Transverse colon (tissue), 4 donors: ENCODE measurements at regions not wholly inside any gene's neighbourhood (a gene's known extent, or its start where the extent isn't known, plus 50 kb on each side); places are given as distances from the start of the nearest gene placed in this dataset.

ENCODE experiments used
- DNase-seq: peaks from one replicate; pipeline ENCODE4 v3.0.0-alpha.2; 2019
- H3K27ac ChIP-seq, 4 donors: fragments of 200-600 bp; sonication (generic); 2 replicates each; pipeline ENCODE4 v1.5.1; 2016 to 2018; ENCODE audit warnings: inconsistent platforms in 4 of 4
- H3K27me3 ChIP-seq: fragments of 200-600 bp; sonication (generic); 2 replicates; pipeline ENCODE4 v1.5.1; 2017; ENCODE audit warnings: inconsistent platforms
- H3K36me3 ChIP-seq, 4 donors: fragments of 200-600 bp; sonication (generic); 2 replicates each; pipeline ENCODE4 v1.5.1; 2017 to 2019; ENCODE audit warnings: inconsistent platforms in 4 of 4
- H3K4me1 ChIP-seq, 4 donors: fragments of 200-600 bp; sonication (generic); 2 replicates each; pipeline ENCODE4 v1.5.1; 2017 to 2020; ENCODE audit warnings: inconsistent platforms in 4 of 4
- H3K4me3 ChIP-seq, 4 donors: fragments of 200-600 bp; sonication (generic); 1 replicate in 1 of 4; 2 replicates in 3 of 4; pipeline versions ENCODE4 v1.5.1 to v1.6.1; 2017 to 2019; ENCODE audit warnings: inconsistent platforms in 4 of 4
- H3K9me3 ChIP-seq, 2 donors: fragments of 200-600 bp; sonication (generic); 2 replicates each; pipeline ENCODE4 v1.5.1; 2017 to 2019; ENCODE audit warnings: inconsistent platforms in 2 of 2
- CTCF ChIP-seq, 5 experiments: fragments of 200-600 bp in 3 of 5; fragments of 450-650 bp in 2 of 5; sonication (generic) in 3 of 5; IDR thresholded peaks; 1 replicate in 2 of 5; 2 replicates in 3 of 5; pipeline ENCODE4 v1.5.1; 2016 to 2017; ENCODE audit warnings: antibody characterized with exemption in 5 of 5, inconsistent platforms in 3 of 5, mild to moderate bottlenecking in 2 of 5, moderate library complexity in 1 of 5
- EP300 ChIP-seq: sonication (generic); formaldehyde crosslinking; IDR thresholded peaks from one replicate; pipeline ENCODE4 v1.6.1; 2017; ENCODE audit warnings: antibody characterized with exemption, low read depth
- POLR2A ChIP-seq: fragments of 450-650 bp; IDR thresholded peaks from one replicate; pipeline ENCODE4 v1.6.1; 2016; ENCODE audit warnings: antibody characterized with exemption, mild to moderate bottlenecking, moderate library complexity
- POLR2AphosphoS5 ChIP-seq, 3 donors: sonication (generic); formaldehyde crosslinking; IDR thresholded peaks; one replicate each; pipeline ENCODE4 v1.6.1; 2016; ENCODE audit warnings: antibody characterized with exemption in 3 of 3
- WGBS, 2 donors: methylation state at CpG; one replicate each; pipeline ENCODE4 v1.1.5; 2018; ENCODE audit warnings: low coverage in 1 of 2; 5-methylcytosine and 5-hydroxymethylcytosine counted together
- in situ Hi-C, 4 donors: fragments of 200-750 bp; cut with MboI; loops; one replicate each; pipeline versions ENCODE4 v1.15.0 to v1.15.1; 2017; ENCODE audit warnings: low sequenced_read_pairs in 3 of 4, low pct_ligation_motif_present in 1 of 4, low pct_unique_long_range_greater_than_20kb in 1 of 4
- intact Hi-C: fragments of 100-400 bp; cut with DNase I; formaldehyde crosslinking; loops from one replicate; pipeline ENCODE4 v1.15.1; 2023; ENCODE audit warnings: low total_unique reads

GRCh38 chr9:75451045-75451444 lies 362.7 kb downstream of the OSTF1 start:
- 56 to 72% methylated on average over 3 to 4 of the region's 4 CpGs for WGBS, 2 donors
- DNase-seq, result no peak
- H3K36me3 ChIP-seq, result no peaks in the 10 kb centered on the region
- H3K27ac ChIP-seq, result no peak overlapping the region
- no peaks in the 10 kb centered on the region for H3K9me3 ChIP-seq
- no peak for TF ChIP-seq POLR2A
- no peak for TF ChIP-seq EP300
- TF ChIP-seq CTCF (IDR thresholded peaks at IDR 0.05), result no peak
- no peak for TF ChIP-seq POLR2AphosphoS5 (IDR thresholded peaks at IDR 0.05)
- in situ Hi-C loops, result no loop called here
- H3K4me1 ChIP-seq, result peaks cover 0 to 40% (median 11%) of the 10 kb centered on the region in 4 donors
- no peaks in the 10 kb centered on the region for H3K27me3 ChIP-seq
- H3K4me3 ChIP-seq, result no peak overlapping the region
- intact Hi-C loops, result no loop called here

GRCh38 chr9:75451505-75451904 lies 363.2 kb downstream of the OSTF1 start:
- intact Hi-C loops (no loop called here), in situ Hi-C loops (no loop called here)
- no peak overlapping the region for H3K4me3 ChIP-seq
- H3K27ac ChIP-seq, result no peak overlapping the region
- H3K9me3 ChIP-seq, result no peaks in the 10 kb centered on the region
- H3K27me3 ChIP-seq, result no peaks in the 10 kb centered on the region
- H3K36me3 ChIP-seq, result no peaks in the 10 kb centered on the region
- no peak for TF ChIP-seq POLR2A
- TF ChIP-seq POLR2AphosphoS5 (IDR thresholded peaks at IDR 0.05), result no peak
- no peak for TF ChIP-seq EP300
- no peak for TF ChIP-seq CTCF (IDR thresholded peaks at IDR 0.05)
- DNase-seq, result no peak
- peaks cover 0 to 44% (median 12%) of the 10 kb centered on the region in 4 donors for H3K4me1 ChIP-seq

DNA sequence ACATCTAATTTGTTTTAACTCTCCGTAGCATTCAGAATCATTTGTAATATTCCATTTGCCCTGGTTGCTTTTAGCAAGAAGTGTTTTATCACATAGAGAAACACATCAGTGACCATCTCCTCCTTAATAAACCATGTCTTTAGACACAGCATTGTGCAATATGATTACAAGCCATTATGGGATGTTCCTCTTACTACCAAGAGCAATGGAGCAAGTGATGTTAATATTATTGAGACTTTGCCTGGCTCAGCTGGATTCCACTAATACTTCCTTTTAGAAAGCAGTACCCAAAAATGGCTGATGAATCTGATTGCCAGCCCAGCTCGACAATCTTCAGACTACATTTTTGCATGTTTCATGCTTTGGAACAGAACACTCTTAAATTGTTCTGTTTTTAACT lies 364.2 kb downstream of the OSTF1 start:
- Histone ChIP-seq H3K4me3 (no peak overlapping the region), H3K9me3 (no peaks in the 10 kb centered on the region), H3K27me3 (no peaks in the 10 kb centered on the region), H3K27ac (no peak overlapping the region), H3K4me1 (peaks cover 0 to 48% (median 12%) of the 10 kb centered on the region in 4 donors), H3K36me3 (no peaks in the 10 kb centered on the region)
- no peak for DNase-seq
- TF ChIP-seq EP300, result no peak
- TF ChIP-seq CTCF (IDR thresholded peaks at IDR 0.05), result no peak
- no peak for TF ChIP-seq POLR2AphosphoS5 (IDR thresholded peaks at IDR 0.05)
- no peak for TF ChIP-seq POLR2A
- 49 to 72% methylated on average over 2 of the region's 2 CpGs for WGBS, 2 donors
- in situ Hi-C loops, result no loop called here
- intact Hi-C loops, result no loop called here

- Histone ChIP-seq H3K27ac (no peak overlapping the region), H3K4me1 (peaks cover 0 to 40% (median 7%) of the 10 kb centered on the region in 4 donors), H3K9me3 (no peaks in the 10 kb centered on the region), H3K36me3 (no peaks in the 10 kb centered on the region), H3K4me3 (no peak overlapping the region), H3K27me3 (no peaks in the 10 kb centered on the region)
- intact Hi-C loops, result no loop called here
- peak; percentile 19 for DNase-seq
- in situ Hi-C loops, result no loop called here
- TF ChIP-seq CTCF (IDR thresholded peaks at IDR 0.05) (peak in 2 of 5 experiments; percentile 3 to 24), POLR2AphosphoS5 (IDR thresholded peaks at IDR 0.05) (no peak), EP300 (no peak)
- 54% methylated on average over 2 of the region's 2 CpGs; no CpG with 5 or more reads in 1 of the 2 donors for WGBS, 2 donors
These were observed 365.7 kb downstream of the OSTF1 start for GRCh38 chr9:75454043-75454442.
